Type B pancreatic cell (in vitro differentiated cells): ENCODE measurements at regions not wholly inside any gene's neighbourhood (a gene's known extent, or its start where the extent isn't known, plus 50 kb on each side); places are given as distances from the start of the nearest gene placed in this dataset. TPM values are rescaled to one million over a fixed set of nuclear protein-coding genes. Genes with fewer than 3 reads are reported as not detected.
"Not testable (repeated sequence)": the region's sequence is repeated elsewhere in the genome, so short reads cannot be mapped to it uniquely, and the experiment has no call there.

ENCODE experiments used
- DNase-seq: peaks from one replicate; pipeline ENCODE4 v3.0.0; 2021; ENCODE audit warnings: mixed read lengths; ENCODE audit not compliant: unreplicated experiment; ENCODE audit errors: extremely low spot score
- H3K27ac Mint-ChIP-seq: 2 replicates; pipeline ENCODE4 v1.8.0; 2021; ENCODE audit warnings: mild to moderate bottlenecking, mixed read lengths
- H3K27me3 Mint-ChIP-seq: 2 replicates; pipeline ENCODE4 v1.8.0; 2021; ENCODE audit warnings: mixed read lengths
- H3K36me3 Mint-ChIP-seq: 2 replicates; pipeline ENCODE4 v1.8.0; 2021; ENCODE audit warnings: mixed read lengths
- H3K4me1 Mint-ChIP-seq: one replicate; pipeline ENCODE4 v1.8.0; 2021; ENCODE audit warnings: mixed read lengths; ENCODE audit not compliant: unreplicated experiment
- H3K4me3 Mint-ChIP-seq: 2 replicates; pipeline ENCODE4 v1.8.0; 2021; ENCODE audit warnings: mild to moderate bottlenecking, mixed read lengths
- H3K9me3 Mint-ChIP-seq: 2 replicates; pipeline ENCODE4 v1.8.0; 2021; ENCODE audit warnings: mixed read lengths
- CTCF ChIP-seq: fragments of 200-600 bp; sonication (generic); conservative IDR thresholded peaks from 2 replicates; pipeline ENCODE4 v1.5.0; 2021; ENCODE audit warnings: antibody characterized with exemption, mild to moderate bottlenecking
- microRNA-seq: library from miRNA; unstranded; fragments of <30 nt; microRNA quantifications from one replicate; pipeline ENCODE4, GENCODE V29; 2020

GRCh38 chr17:64723781-64724180 lies 61.7 kb upstream of the SMURF2 start:
- TF ChIP-seq CTCF = no peak
- peaks cover 5% of the 10 kb centered on the region for H3K36me3 Mint-ChIP-seq
- H3K27me3 Mint-ChIP-seq = no peaks in the 10 kb centered on the region
- no peaks in the 10 kb centered on the region for H3K9me3 Mint-ChIP-seq
- H3K4me3 Mint-ChIP-seq = no peak overlapping the region
- H3K27ac Mint-ChIP-seq = no peak overlapping the region
- H3K4me1 Mint-ChIP-seq = no peaks in the 10 kb centered on the region
- DNase-seq = no peak

- H3K27me3 Mint-ChIP-seq, DNase-seq, H3K4me3 Mint-ChIP-seq, H3K27ac Mint-ChIP-seq, H3K36me3 Mint-ChIP-seq, H3K4me1 Mint-ChIP-seq, H3K9me3 Mint-ChIP-seq: not testable (repeated sequence)
These were observed 59.4 kb upstream of the SMURF2 start for GRCh38 chr17:64721556-64721955.

- H3K9me3 Mint-ChIP-seq = not testable (repeated sequence)
These were observed 58.1 kb upstream of the SMURF2 start for GRCh38 chr17:64720253-64720652.

GRCh38 chr17:64719517-64719916 lies 57.4 kb upstream of the SMURF2 start:
- H3K27me3 Mint-ChIP-seq, H3K4me1 Mint-ChIP-seq, H3K4me3 Mint-ChIP-seq, H3K9me3 Mint-ChIP-seq, H3K36me3 Mint-ChIP-seq, DNase-seq, H3K27ac Mint-ChIP-seq: not testable (repeated sequence)

More at GRCh38 chr17:64720253-64720652, 58.1 kb upstream of the SMURF2 start:
- not testable (repeated sequence) for H3K4me3 Mint-ChIP-seq, H3K4me1 Mint-ChIP-seq, H3K27me3 Mint-ChIP-seq, H3K36me3 Mint-ChIP-seq, H3K27ac Mint-ChIP-seq, DNase-seq

GRCh38 chr17:64718816-64719215 lies 56.7 kb upstream of the SMURF2 start:
- H3K27ac Mint-ChIP-seq, H3K9me3 Mint-ChIP-seq, H3K27me3 Mint-ChIP-seq, DNase-seq, H3K4me1 Mint-ChIP-seq, H3K4me3 Mint-ChIP-seq, H3K36me3 Mint-ChIP-seq: not testable (repeated sequence)

- Mint-ChIP-seq H3K4me1 (peaks cover 2% of the 10 kb centered on the region), H3K27ac (no peak overlapping the region), H3K27me3 (no peaks in the 10 kb centered on the region), H3K36me3 (peaks cover 5% of the 10 kb centered on the region), H3K9me3 (no peaks in the 10 kb centered on the region), H3K4me3 (no peak overlapping the region)
- no peak for TF ChIP-seq CTCF
- no peak for DNase-seq
These were observed 56.0 kb upstream of the SMURF2 start for GRCh38 chr17:64718058-64718457.

GRCh38 chr17:64716496-64716895 lies 54.4 kb upstream of the SMURF2 start:
- H3K9me3 Mint-ChIP-seq, H3K27ac Mint-ChIP-seq, H3K36me3 Mint-ChIP-seq, H3K4me3 Mint-ChIP-seq, DNase-seq, H3K4me1 Mint-ChIP-seq, H3K27me3 Mint-ChIP-seq: not testable (repeated sequence)

- H3K36me3 Mint-ChIP-seq, H3K27ac Mint-ChIP-seq, H3K27me3 Mint-ChIP-seq, H3K4me1 Mint-ChIP-seq, H3K9me3 Mint-ChIP-seq, H3K4me3 Mint-ChIP-seq, DNase-seq: not testable (repeated sequence)
These were observed 51.7 kb upstream of the SMURF2 start for GRCh38 chr17:64713786-64714185.

- not testable (repeated sequence) for DNase-seq, H3K36me3 Mint-ChIP-seq, H3K9me3 Mint-ChIP-seq, H3K27me3 Mint-ChIP-seq, H3K4me3 Mint-ChIP-seq, H3K4me1 Mint-ChIP-seq, H3K27ac Mint-ChIP-seq
These were observed 50.6 kb upstream of the SMURF2 start for GRCh38 chr17:64712557-64713351.

Small RNAs in the stretch of these regions (microRNA-seq; reads per million reads assigned to microRNA genes)
- gene MIR6080 = not detected
